Occipital lobe (tissue), 1 donor: ENCODE measurements at regions not wholly inside any gene's neighbourhood (a gene's known extent, or its start where the extent isn't known, plus 50 kb on each side); places are given as distances from the start of the nearest gene placed in this dataset.
"Not testable (repeated sequence)": the region's sequence is repeated elsewhere in the genome, so short reads cannot be mapped to it uniquely, and the experiment has no call there.

Experiments used
- DNase-seq: peaks from one replicate; lab custom pipeline; 2025; lab: John Stamatoyannopoulos, UW

DNA sequence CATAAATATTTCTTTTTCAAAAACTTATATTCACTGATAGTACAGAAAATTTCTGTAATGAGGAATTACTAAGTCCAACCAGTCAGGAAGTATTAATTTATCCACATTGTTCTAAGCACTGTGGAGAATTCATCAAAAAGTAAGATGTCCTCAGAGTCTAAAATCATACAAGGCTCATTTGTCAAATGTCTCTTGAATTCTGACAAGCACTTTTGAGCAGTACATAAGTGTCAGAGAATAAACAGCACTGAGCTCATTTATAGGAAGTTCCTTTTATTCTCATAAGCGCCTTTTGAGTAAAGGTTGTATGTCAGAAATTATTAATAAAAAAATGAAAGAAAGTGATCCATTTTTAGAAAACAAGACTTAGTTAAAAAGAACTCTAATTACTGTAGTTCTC lies 523.2 kb upstream of the EPHA5 start:
- no peak for DNase-seq

DNA sequence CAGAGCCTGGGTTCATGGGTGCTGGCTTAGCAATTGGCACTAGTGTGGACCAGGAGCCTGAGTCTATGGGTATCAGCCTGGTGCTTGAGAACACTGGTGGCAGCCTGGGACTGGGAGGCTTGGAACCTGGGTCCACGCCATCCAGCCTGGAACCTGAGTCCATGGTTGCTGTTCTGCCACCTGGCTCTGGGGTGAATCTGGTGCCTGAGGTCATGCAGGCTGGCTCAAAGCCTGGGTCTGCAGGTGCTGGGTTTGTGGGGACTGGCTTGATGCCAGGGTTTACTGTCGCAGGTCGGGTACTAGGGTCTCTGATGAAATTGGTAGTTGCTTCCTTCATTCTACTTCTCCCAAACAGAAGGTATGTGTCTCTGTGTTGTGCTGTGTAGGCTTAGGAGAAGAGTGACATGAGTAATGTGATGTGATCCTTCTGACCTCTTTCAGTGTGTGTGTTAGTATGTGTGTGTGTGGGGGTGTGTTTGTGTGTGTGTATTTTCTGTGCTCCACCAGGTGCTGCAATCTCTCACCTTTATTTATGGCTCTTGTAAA lies 517.0 kb upstream of the EPHA5 start:
- no peak for DNase-seq

DNA sequence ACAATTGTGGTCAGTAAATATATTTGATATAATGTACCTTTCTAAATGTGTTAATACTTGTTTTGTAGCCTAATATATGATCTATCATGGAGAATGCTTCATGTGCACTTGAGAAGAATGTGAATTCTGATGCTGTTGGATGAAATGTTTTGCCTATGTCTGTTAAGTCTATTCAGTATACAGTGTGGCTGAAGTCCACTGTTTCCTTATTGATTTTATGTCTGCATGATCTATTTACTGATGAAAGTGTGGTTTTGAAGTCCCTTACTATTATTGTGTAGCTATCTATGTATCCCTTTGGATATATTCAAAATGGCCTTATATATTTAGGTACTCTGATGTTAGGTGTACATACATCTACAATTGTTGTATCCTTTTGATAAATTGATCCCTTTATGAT lies 515.8 kb upstream of the EPHA5 start:
- no peak for DNase-seq

DNA sequence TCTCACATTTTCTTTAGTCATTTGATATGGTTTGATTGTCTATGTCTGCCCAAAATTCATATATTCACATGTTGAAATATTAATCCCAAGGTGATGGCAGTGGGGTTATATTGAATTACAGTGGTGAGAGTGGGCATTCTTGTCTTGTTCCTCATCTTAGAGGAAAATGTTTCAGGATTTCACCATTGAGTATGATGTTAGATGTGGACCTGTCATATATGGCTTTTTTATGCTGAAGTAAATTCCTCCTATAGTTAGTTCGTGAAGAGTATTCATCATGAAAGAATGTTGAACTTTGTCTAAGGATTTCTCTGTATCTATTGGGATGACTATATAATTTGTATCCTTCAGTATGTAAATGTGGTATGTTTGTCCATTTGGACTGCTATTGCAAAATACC lies 512.3 kb upstream of the EPHA5 start:
- no peak for DNase-seq

DNA sequence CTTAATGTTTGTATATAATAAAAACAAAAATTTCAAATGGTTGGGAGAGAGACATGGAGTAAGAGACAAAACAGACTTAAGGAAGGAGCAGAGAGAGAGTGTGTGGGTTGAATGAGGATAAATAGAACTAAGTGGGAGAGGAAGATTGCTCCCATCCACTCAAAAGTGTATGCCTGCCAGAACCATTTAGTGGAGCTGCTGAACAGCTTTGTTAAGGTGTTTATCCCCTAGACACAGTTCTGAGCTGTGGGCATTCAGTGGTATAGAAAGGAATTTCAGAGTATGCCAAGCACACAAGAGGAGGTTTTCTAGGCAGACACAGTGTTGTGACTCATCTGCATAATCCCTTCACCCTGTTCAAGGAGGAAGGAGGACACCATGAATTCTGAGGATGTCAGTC lies 508.6 kb upstream of the EPHA5 start:
- DNase-seq, result no peak

DNA sequence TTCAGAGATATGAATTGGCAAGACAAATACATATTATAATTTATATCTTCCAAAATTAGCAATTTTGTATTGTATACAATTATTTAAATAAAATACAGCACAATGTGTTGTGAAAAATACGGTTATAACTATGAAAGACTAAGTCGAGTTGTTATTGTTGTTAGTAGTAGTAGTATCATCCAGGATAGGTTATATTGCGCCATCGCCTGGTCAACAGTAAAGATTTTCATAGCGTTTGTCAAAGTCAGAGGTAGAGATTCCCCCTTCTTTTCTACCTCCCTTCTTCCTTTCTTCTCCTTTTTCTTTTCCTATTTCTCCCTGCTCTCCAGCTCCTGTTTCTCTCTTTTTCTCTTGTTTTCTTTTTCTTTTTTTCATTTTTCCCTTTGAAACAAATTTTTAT lies 499.1 kb upstream of the EPHA5 start:
- no peak for DNase-seq

DNA sequence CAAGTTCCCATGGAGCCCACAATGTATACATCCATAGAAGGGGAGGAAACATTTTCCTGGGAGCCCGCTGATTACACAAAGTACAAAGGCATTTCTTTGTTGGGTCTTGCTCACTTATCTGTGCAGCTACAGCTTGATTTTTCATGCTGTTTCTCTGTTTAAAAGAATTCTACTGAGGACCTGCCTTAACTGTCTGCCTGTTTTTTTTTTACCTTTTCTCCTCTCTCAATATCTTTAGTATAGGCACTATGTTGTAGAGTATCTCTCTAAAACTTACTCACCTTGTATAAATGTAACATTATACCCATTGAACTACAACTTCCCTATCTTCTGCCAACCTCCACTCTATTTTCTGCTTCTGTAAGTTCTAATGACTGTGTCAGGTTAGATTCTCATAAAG lies 494.6 kb upstream of the EPHA5 start:
- DNase-seq, result no peak

DNA sequence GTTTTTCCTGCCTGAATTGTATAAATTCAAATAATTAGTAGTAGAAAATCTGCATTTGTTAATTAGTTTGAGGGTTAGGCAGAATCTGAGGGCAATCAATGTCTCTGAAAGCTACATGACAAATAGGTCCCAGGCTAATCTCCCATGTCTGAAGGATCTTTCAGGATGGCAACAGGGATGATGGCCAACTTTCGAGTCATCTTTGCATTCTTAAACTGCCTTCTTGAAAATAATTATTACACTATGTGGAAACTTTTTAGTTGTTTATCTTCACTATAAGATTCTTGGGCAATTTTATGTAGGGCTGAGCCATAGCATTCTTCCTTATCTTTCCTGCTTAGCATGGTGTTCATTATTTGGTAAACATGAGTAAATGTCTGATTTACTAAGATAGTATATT lies 490.3 kb upstream of the EPHA5 start:
- DNase-seq, result no peak

DNA sequence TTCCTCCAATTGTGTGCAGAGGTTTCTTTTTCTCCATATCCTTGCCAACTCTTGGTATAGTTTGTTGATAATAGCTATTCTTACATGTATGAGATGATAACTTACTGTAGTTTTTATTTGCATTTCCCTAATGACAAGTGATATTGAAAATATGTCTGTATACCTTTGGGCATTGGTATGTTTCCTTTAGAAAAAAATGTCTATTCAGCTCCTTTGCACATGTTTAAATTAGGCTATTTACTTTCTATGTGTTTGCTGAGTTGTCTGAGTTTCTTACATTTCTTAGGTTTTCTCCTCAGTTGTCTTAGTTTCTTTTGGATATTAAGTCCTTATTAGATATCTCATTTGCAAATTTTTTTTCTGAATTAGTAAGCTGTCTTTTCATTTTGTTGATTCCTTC lies 487.3 kb upstream of the EPHA5 start:
- DNase-seq, result no peak

DNA sequence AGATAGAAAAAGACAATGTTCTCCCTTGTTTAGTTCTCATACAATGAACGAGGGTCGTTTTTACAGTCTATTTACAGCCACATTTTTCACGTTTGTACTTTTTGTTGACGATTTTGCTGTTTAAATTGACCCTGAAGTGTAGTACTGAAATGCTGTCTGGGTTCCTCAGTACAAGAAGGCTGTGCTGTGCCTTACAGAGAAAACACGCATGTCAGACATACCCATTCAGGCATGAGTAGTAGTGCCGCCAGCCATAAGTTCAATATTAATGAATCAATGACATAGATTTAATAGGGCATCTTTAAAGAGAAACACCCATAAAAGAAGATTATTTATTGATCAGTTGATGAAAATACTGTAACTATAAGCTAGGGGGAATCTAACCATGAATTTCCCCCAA lies 459.8 kb upstream of the EPHA5 start:
- no peak for DNase-seq

DNA sequence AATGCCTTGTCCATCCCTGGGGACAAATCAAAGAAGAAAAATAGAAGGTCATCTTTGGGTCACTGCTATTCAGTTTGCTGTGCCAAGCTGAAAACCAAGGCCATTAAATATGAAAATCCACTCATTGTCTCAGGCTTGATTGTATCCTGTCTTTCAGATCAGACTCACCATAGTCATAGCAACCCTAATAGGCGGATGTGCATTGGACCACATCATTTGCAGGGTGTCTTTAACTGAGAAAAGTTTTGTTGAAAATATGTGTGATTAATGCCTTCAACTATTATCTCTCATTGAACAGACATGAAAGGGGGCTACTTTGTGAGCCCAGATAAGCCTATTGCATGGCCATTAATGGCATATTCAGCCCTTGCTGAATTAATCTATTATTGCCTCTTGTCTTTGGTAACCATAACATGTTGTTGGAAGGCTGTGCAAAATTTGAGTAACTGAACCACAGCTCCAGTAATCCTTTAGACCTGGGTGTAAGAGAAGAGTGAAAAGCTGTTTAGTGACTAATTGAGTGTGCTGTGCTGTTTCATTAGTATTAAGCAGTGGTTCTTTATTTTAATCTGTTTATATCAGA lies 453.6 kb upstream of the EPHA5 start:
- no peak for DNase-seq

DNA sequence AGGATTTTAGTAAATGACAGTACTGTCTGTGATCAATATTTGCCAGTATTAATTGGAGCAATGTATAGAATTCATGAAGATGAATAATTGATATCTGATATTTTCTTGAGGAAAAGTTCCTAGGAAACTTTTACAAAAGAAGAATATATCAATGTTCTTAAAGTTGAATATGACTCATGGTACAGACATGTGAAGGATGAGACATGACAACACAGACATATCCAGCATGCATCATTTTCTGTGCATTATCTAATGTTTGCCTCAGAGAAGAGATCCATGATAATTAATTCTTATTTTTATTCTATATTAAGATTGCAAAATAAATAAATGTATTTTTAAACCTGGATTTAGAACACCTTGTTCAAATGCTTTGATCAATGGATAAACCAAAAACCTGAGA lies 452.9 kb upstream of the EPHA5 start:
- no peak for DNase-seq

DNA sequence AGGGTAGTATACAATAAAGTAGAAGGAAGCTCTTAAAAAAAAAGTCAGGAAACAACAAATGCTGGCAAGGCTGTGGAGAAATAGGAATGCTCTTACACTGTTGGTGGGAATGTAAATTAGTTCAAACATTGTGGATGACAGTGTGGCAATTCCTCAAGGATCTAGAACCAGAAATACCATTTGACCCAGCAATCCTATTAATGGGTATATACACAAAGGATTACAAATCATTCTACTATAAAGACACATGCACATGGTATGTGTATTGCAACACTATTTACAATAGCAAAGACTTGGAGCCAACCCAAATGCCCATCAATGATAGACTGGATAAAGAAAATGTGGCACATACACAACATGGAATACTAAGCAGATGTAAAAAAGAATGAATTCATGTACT lies 444.9 kb upstream of the EPHA5 start:
- not testable (repeated sequence) for DNase-seq

DNA sequence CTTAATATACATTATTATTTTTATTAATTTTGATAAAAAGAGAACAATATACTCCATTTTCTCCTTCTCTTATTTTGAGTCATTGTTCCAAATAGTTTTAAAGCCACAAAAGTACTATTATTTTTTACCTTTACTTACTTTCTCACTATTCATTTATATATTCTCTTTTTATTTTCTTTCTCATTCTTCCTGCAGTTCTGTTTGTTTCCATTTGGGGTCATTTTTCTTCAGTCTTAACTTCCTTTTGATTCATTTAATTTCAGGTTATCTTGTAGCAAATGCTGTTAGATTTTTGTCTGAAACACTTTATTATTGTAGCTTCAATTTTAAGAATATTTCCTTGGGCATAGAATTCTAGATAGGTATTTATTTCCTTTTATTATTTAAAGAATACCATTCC lies 438.6 kb upstream of the EPHA5 start:
- DNase-seq, result no peak

DNA sequence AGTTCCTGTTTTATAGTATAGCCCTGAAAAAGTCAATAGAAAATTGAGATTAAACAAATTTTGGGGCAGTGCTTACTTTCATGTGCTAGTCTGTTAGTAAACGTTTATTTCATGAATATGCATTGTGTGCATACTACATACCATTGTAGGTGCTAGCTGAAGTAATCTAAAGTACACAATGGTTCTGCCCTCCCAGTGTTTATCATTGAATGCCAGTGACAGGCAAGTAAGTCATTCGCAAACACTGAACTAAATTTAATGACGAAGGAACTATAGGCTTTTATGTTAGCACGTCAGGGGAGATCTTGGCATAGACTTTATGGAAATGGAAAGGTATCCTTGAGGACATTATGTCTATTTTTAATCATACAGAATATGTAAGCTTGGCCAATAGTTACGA lies 426.9 kb upstream of the EPHA5 start:
- no peak for DNase-seq

DNA sequence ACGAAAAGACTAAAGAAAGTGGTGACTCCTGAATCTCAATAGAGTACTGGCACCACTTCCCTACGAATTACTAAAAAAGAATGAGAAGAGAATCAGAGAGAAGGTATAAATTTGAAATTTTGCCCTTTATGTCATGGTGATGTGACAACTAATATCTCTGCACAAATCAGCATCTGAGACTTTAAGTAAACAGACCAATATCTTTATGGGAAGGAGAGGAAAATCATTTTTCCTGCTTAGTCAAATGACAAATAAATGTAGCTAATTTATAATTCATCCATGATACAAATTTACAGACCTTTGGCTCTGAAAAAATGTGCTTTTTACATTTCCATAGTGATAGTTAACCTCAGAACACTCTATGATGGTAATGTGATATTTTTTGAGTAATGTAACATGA lies 424.8 kb upstream of the EPHA5 start:
- DNase-seq, result no peak

DNA sequence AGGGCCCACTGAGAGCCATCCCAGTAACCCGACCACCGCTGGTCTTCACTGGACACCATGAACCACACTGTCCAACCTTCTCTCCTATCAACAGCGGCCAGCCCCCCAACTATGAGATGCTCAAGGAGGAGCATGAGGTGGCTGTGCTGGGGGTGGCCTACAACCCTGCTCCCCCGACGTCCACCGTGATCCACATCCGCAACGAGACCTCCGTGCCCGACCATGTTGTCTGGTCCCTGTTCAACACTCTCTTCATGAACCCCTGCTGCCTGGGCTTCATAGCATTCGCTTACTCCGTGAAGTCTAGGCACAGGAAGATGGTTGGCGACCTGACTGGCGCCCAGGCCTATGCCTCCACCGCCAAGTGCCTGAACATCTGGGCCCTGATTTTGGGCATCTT lies 423.8 kb upstream of the EPHA5 start:
- DNase-seq, result no peak

DNA sequence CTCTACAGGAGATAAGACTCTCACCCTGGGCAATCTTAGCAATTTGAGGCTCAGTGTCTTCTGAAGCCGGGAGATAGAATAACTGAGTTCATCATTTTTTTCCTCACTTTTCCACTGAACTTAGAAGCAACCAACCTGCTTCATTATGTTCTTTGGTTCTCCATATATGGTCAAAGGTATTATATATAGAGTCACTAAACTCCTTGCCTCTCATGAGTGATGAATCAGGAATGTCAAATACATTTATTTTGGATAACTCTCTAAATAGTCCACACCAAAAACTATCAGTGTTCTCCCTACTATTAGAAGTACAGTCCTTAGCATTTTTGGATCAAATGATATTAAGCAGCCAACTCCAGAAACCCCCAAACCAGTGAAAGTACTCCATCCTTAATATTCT lies 421.5 kb upstream of the EPHA5 start:
- DNase-seq, result no peak

DNA sequence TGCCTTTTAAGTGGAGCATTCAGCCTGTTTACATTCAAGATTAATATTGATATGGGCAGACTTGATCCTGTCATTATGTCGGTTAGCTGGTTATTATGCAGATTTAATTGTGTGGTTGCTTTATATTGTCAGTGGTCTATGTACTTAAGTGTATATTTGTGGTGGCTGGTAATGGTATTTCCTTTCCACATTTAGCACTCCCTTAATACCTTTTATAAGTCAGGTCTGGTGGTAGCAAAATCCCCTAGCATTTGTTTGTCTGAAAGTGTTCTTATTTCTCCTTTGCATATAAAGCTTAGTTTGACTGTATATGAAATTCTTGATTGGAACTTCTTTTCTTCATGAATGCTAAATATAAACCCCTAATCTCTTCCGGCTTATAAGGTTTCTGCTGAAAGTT lies 403.7 kb upstream of the EPHA5 start:
- no peak for DNase-seq

DNA sequence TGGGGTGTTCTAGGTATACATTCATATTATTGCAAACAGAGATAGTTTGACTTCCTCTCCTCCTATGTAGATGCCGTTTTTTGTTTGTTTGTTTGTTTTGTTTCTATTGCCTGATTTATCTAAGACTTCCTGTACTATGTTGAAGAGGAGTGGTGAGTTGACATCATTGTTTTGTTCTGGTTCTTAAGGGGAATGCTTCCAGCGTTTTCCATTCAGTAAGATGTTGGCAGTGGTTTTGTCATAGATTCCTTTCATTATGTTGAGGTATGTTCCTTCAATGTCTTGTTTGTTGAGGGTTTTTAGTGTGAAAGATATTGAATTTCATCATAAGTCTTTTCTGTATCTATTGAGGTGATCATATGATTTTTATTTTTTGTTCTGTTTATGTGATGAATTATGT lies 401.6 kb upstream of the EPHA5 start:
- no peak for DNase-seq

DNA sequence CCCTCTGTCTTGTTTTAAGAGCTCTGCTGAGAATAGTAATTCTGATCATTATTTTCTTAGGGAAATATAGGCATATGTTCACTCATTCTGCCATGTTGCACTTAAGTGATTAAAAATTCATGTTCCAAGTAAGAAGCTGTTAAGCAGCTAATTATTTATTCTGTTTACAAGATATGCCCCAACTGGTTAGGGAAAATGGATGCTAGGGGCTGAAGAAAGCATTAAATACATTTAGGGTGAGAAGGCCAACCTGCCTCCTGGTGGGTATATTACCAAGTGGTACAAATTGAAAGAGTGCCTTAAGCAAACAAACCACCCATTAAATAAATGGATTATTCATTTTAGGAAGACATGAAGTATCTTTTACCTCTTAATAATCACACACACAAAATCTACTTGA lies 392.6 kb upstream of the EPHA5 start:
- no peak for DNase-seq

DNA sequence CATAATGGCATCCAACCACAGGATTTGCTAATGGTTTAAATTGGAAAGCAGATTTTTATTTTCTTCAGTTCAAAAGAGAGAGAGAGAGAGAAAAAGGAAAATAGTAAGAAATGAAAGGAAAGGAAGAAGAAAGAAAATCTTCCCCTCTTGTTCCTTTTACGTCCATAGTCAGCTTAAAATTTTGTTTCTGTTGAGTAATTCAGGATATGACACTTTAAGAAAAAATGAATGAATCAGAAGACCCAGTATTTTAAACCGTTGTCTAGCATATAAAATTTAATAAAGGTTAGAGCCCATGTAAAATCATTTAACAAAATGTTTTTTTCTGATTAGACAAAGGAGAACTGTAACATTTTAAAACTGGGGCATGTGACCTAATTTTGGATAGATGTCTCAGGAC lies 391.8 kb upstream of the EPHA5 start:
- no peak for DNase-seq

DNA sequence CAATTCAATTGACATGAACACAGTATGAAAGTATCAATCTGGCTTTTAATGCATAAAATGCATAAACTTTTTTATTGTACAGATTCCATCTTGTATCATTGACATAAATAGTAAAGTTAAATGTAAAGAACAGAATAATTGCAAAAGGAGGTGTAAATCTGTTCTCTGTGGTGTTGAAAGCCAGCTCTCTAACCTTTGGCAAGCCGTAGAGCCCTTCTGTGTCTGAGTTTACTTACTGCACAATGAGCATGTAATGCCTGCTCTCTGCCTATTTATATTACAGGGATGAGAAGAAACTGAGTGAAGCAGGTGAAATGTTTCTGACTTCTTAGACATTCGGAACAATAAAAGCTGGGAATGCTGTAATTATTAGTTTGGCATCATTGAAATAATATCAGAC lies 389.3 kb upstream of the EPHA5 start:
- no peak for DNase-seq

DNA sequence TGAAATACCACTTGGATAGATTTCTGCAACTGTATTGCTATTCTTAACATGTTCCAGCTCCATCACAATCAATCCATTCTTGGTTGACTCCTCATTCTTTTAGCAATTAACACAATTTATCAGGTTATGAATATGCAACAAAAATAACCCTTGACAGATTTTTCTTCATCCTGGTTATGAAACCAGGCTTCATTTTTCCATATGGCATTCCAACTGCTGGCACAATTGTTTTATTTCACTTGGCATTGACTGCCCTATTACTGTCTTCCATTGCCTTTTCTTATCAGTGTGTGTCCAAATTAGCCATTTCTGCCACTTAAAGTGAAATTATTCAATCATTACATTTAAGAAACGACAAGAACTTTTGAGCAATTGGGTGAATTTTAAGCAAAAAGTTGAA lies 388.8 kb upstream of the EPHA5 start:
- DNase-seq, result no peak
